ENCODE measurements at regions not wholly inside any gene's neighbourhood (a gene's known extent, or its start where the extent isn't known, plus 50 kb on each side); places are given as distances from the start of the nearest gene placed in this dataset.

DNA sequence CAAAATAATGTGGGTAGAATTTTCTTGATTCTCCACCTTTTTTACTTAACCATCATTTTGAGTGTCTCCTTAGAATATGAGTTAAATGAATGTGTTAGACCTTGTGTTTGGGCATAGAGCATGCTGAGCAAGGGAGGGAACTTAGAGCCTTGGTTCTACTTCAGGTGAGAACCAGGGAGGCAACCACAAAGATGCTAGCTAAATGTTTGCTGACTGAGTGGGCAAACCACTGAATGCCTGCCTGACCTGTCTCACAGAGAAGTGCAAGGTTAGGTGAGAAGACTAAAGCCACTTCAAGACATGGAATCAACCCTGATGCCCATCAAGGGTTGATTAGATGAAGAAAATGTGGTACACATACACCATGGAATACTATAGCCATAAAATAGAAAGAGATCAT lies 242.6 kb upstream of the ZNF32 start:
- DNase-seq (ENCODE audit: low spot score) (no peak), ATAC-seq (no peak)

DNA sequence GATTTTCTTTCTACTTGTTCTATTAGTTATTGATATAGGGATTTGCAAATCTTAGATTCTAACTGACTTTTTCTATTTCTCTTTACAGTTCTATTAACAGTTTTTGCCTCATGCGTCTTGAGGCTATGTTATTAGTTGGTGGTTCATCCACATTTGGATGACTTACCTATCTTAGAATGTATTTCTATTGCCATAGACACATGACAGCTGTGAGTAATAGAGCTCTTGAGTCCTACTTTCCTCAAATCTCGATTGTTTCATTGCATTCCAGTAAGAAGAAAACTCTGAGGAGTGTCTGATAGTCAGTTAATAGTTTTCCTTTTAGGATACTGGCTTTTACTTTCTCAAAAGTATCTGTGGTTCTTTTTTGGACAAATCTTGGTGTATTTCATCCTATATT lies 241.4 kb upstream of the ZNF32 start:
- DNase-seq (ENCODE audit: low spot score) (no peak), ATAC-seq (no peak)

DNA sequence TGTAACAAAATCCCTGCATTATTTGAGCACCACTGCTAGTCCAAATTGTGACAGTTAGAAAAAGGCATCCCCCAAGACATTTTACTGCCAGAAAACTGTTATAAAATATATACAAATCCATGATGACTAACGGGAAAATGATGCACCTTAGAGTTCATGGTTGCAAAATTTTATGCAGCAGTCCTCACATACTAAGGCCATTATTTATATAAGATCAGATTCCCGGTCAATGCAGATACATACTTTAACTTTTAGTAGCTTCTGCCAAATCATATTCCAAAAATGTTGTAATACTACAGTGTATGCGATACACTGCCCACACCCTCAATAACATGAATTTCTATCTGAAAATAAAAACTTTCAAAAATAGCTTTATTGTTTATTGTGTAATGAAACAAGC lies 239.9 kb upstream of the ZNF32 start:
- ATAC-seq (no peak), DNase-seq (ENCODE audit: low spot score) (no peak)

DNA sequence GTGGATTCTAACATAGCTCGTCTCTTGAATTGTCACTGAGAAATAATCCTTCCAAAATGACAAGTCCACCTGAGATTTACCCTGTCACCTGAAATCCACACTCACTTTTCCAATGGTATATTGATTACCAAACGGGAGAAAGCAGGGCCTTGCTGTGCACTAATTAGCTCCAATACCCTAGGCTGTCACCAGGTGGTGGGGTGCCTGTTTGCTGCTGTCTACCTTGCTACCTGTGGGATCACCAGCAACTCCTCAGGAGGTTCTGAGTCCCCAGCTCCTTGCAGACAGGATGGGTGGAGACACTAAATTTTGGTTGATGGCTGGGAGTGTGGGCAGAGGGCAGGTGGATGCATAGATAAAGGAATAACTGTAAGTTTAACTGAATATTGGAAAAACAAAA lies 237.2 kb upstream of the ZNF32 start:
- DNase-seq (ENCODE audit: low spot score) (no peak), ATAC-seq (peak; percentile 65)

DNA sequence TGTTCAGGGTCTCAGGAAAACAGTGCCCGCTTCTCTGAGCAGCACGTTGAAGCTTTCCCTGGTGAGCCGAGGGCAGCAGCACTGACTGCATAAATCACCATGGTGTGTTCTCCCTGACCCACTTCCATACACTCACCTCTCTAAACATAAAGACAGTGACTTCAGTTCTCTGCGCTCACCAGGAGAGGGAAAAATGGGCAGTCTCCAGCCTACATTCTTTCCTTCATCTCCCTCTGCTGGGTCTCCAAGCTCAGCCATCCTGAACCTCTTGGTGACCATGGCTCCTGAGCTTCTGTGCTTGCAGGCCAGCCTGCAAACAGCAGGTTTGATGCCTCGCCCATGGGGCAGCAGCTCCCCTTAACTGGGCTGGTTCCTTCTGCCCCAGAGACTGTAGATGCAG lies 236.6 kb upstream of the ZNF32 start:
- ATAC-seq, result no peak

DNA sequence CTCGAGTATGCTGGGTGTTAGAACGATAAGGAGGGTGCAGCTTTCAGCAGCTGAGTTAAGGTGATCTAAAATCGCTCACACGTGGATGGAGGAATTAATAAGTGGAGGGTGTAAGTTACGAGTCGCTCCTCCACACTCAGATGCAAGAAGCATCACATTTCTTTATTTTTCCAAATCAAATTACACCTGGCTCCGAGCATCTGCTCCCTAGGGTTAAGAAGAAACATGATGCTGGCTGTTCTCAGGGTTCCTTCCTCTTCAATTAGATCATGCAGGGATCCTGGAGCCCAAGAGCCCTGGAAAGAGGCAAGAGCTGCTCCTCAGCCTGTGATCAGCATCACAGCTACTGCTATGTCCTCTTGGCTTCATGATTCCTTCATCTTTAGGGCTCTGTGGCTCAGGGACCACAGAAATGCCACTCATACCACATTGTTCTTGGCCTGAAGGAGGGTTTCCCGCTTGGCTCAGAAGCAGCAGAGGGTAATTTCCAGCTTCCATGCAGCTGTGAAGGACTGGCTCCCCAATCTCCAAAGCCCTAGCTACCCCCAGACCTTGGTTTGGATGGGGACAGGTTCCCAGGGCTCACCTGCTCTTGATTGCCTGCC lies 235.9 kb upstream of the ZNF32 start:
- ATAC-seq (no peak), DNase-seq (ENCODE audit: low spot score) (no peak)

More for the DNA sequence above, 236.6 kb upstream of the ZNF32 start:
- DNase-seq (ENCODE audit: low spot score), result no peak

DNA sequence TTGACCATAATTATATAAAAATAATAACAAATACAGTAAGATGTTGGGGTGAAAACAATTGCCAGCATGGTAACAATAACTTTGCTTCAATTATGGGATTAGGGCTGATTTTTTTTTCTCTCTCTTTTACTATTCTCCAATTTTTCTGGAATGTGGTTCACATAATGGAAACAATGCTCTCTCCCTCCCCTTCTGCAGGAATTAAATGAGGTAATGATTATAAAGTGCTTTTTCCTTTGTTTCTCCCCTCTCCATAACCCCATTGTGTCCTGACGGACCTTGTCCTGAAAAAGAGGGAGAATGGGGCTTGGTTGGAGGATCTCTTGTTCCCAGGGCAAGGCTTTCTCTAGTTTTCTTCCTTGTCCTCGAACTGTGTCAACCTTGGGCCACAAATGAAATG lies 234.0 kb upstream of the ZNF32 start:
- DNase-seq (ENCODE audit: low spot score) (no peak), ATAC-seq (no peak)

DNA sequence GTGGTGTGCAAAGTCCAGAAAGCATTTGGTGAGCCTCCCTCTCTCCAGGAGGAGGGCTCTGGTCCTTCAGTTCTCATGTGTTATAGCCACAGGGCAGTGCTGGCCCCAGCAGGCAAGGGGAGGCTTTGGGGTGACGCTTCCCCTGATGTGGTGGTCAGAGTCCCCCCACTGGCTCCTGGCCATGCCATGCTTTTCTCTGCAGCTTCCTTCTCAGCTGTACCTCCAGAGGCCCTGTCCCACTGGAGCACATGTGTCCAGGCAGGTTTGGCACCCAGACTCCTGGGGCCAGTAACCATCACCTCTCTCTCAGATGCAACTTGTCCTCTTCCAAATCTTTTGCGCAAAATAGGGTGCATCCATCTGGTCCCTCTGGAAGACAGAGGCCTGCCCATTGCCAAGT lies 233.0 kb upstream of the ZNF32 start:
- DNase-seq (ENCODE audit: low spot score) (no peak), ATAC-seq (no peak)

DNA sequence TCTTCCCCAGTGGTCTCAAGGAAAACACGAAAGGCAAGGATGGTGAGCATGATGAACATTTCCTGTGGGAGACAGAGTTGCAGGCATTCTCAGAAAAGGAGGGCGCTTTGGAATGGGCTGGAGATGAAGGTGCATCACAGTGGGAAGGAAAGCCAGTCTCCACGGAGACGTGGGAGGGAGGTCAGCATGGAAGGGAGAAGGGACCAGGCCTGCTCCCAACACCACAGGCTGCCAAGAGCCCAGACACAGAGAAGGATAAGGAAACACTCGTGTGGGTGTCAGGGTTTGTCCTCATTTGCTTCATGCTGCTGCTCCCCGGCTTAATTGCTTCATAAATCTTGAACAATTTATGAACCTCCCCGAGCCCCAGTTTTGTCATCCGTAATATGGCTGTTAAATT lies 231.5 kb upstream of the ZNF32 start:
- DNase-seq (ENCODE audit: low spot score), result no peak
- ATAC-seq, result no peak

DNA sequence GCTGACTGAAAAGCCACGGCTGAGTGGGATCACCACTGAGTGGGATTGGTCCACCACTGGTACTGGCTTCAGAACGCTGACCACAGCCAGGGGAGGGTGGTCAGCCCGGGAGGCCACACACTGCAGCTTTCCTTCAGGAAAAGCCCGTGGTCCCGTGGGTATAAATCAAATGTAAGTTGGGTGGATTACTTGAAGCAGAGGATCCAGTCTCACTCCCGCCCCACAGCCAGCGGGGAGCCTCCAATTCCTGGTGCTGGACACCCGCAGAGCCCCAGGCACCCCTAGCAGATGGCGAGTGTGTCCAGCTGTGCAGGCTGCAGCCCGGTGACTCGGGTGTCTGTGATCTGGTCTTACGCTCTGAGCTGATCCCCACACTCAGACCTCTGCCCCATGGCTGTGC lies 231.1 kb upstream of the ZNF32 start:
- DNase-seq (ENCODE audit: low spot score) (no peak), ATAC-seq (no peak)

DNA sequence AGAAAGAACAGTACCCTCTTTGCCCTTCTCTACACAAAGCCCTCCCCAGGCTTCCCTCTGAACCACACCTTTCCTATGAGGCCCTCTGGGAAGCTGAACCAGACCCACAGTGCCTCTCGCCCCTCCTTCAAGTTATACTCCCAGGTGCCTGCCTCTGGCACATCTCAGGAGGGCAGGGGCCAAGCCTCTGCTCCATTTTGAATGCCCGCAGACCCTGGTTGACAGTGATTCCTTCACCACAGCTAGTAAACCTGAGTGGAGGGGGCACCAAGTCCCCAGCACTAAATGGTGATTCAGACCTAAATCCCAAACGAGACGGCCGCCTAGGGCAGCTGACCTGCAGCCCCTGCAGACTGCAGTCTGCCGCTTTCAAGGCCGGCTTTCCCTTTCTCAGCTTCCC lies 230.5 kb upstream of the ZNF32 start:
- DNase-seq (ENCODE audit: low spot score), result no peak
- no peak for ATAC-seq

DNA sequence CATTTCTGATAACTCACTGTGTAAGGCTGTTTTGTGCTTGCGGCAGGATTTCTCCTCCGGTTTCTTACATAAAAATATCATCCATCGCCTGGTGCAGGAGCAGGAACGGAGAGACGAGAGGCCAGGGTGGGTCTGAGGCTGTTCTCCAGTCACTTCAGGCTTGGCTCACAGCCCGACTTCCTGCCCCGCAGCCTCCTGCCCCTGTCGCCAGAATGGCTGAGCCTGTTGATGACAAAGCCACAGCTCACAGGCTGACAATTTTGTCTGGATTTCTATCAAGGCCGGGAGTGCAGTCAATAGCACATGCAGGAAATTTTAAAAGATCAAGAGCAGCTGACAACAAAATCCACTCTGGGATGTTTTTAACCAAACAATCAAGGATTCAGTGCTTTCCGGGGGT lies 229.7 kb upstream of the ZNF32 start:
- ATAC-seq, result peak; percentile 55

DNA sequence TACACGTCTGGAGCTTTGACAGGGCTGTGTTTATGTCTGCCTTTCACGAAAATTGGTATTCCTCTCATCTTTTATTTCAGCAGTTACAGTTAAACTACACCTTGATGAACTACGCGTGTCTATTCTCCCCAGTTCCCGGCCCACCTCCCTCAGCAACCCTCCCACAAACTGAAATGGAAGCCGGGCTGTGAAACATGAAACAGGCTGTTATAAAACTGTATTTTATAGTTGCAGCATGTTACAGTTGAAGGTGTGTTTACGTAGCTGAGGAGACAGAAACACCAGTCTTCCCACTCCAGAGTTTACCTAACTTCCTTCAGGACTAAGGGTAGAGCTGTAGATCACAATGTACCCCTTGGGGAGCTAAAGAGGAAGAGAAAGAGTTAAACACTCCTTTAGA lies 228.3 kb upstream of the ZNF32 start:
- ATAC-seq (no peak), DNase-seq (ENCODE audit: low spot score) (no peak)

More for the DNA sequence above, 229.7 kb upstream of the ZNF32 start:
- DNase-seq (ENCODE audit: low spot score), result no peak

DNA sequence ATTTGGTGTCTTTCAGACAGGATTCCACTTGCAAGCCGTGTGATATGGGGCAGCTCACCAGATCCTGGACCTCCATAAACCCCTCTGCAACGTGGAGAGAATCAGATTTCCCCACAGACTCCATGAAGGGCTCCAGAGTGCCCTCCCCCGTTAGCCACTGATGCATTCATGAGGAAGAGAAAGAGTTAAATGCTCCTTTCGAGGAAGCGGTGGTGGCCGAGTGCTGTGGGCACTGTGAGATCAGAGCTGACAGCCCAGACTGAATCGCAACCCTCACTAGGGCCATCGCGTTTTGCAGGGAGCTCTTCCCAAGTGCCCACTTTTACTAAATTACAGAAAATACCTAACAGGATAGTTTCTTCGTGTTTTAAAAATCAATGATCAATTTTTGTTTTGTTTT lies 226.3 kb upstream of the ZNF32 start:
- no peak for DNase-seq (ENCODE audit: low spot score)
- no peak for ATAC-seq

DNA sequence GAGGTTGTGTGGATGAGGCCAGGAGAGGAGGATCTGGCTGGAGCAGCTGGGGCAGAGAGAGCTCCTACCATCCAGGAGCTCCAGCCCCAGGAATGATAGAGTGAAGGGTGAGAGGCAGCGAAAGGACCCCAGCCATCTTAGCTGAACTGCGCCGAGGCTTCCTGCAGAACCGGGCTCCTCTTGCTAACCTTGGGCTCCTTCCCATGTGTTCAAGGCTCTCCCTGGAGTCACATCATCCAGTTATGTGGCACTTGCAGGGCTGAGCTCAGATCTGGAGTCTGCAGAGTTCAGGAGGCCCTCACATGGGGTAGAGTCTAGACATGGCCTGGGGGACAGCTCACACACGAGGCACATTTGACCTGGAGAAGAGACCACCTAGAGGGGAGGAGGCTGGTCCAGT lies 225.0 kb upstream of the ZNF32 start:
- DNase-seq (ENCODE audit: low spot score) (no peak), ATAC-seq (no peak)

DNA sequence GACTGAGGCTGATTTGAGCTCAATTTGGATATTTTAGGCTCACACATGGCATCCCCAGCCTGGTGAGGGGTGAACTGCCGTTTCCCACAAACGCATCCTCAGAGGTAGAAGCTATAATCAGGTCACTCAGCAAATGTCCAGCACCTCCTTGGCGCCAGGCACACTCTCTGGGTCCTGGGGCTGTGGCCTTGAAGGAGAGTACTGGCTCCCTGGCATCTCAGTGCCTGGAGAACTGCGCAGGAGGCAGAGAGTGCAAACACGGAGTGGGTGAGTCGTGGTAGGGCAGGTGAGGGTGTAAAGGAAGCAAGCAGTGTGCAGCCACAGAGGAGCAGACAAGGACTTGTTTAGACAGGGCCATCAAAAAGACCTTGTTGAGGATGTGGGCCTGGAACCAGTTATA lies 224.0 kb upstream of the ZNF32 start:
- DNase-seq (ENCODE audit: low spot score) (no peak), ATAC-seq (no peak)

DNA sequence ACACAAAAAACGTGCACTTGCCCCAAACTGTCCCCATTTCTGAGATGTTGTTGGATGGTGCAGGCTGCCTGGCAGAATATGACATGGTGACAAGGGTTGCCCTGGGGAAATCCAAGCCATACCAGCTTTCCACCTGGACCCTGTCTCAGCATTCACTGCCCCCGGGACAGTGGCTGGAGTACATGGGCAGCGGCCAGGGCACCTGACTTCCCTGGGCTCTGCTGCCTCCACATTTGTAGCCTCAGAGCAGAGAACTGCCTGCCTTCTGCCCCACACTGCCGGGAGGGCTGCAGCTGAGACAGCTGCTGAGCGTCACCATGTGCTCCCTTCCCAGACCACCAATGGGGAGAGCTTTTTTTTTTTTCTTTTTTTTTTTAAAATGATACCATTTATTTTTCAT lies 222.9 kb upstream of the ZNF32 start:
- DNase-seq (ENCODE audit: low spot score), result no peak
- ATAC-seq, result no peak

DNA sequence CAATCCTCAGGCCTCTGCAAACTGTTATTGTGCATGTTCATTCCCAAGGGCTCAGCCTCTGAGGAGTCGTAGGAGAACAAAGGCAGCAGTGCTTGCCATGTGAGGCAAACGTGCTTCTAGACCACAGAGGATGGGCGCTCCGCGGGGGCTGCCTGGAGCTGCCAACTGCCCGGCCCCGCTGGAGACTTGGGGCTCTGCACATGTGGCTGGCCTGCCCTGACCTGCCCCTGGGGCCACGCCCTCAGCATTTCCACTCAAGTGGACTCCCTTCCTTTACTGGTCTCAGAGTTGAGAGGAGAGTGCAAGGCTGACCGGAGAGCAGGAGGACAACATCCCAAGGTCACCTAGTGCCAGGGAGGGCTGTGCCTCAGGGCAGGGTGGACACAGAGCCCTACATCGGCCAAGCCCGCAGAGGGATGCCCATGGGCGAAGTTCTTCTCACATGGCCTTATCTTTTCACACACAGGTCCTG lies 222.3 kb upstream of the ZNF32 start:
- DNase-seq (ENCODE audit: low spot score) (no peak), ATAC-seq (no peak)

DNA sequence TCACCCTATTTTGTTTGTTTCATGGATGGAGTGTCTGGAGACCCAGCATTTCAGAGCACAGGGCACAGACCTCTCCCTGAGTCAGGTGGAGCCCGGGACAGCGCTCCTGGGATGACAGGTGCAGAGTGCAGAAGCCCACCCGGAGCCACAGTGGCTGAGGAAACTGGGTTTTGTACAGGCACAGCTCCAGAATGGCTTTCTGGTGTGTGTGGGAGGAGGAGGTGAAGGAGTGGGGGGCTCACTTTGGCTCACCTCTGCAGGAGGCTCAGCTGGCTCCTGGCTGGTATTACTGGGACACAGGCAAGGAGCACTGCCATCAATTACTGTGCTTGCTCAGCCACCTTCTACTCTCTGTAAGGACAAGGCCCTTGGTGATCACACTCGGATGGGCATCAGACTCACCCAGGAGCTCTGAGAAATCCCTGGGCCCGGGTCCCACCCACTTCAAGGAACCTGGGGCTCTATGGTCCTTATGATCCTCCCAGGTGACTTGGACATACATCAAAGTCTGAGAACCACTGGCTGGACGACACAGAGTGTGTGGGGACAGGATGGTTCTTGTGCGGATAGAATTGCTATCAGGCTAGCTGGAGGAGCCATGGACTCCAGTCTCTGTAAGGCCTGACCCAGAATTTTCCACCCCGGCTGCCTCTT lies 221.1 kb upstream of the ZNF32 start:
- ATAC-seq, result no peak

DNA sequence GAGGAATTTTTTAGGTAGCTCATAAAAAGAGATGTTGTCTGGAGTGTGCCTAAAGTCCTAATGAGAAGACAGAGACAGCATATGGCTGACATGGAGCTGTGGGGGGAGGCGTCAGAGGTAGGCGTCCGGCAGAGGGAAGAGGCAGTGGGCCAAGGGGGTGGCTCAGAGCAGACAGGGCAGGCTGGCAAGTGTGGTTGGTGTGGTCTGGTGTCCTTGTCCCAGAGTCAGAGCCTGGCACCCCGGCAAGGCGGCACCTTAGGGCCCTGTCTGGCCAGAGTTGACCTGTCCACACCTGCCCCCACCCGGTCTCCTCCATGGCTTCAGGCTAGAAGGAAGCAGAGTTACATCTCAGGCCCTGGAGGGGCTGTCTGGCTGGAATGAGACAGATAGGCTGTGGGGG lies 220.3 kb upstream of the ZNF32 start:
- no peak for ATAC-seq
- DNase-seq (ENCODE audit: low spot score), result no peak

More for the DNA sequence above, 221.1 kb upstream of the ZNF32 start:
- DNase-seq (ENCODE audit: low spot score), result no peak

DNA sequence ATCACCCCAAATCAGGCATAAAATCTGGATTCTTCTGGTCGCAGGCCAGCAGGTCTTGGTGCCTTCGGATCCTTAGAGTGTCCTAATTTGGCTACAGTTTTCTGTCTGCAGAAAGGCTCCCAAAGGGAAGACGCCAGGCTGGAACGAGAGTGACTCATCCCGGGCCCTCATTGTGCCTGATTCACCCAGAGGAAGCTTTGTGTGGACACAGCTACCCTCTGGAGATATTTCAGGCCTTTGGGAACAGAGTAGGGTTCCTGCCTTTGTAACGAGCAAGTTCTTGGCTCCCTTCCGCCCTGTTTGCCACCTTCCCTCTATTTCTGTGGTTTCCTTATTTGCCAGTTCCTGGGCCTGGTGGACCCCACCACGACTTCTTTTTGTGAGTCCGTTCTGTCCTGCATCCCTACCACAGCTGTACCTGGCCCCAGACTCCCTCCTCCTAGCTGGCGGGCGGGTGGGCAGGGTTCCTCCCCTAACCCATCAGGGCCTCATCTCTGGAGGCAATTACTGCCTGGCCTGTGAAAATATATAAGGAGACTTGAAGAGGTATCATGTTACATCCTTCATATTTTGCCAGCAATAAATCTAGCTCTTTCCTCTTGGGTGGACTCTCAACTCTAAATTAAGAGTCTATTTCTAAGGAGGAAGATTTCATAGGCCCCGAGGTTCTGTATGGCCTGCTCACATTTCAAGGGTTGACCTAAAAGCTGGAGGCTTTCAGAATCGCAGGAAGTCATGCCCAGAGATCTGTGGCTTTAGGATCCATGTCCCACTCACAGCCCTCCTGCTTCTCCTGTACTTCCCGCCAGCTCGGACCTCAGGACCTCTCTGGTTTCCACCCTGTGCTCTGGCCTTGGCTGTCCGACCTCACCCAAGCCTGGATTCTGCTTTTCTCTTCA lies 219.2 kb upstream of the ZNF32 start:
- no peak for DNase-seq (ENCODE audit: low spot score)

DNA sequence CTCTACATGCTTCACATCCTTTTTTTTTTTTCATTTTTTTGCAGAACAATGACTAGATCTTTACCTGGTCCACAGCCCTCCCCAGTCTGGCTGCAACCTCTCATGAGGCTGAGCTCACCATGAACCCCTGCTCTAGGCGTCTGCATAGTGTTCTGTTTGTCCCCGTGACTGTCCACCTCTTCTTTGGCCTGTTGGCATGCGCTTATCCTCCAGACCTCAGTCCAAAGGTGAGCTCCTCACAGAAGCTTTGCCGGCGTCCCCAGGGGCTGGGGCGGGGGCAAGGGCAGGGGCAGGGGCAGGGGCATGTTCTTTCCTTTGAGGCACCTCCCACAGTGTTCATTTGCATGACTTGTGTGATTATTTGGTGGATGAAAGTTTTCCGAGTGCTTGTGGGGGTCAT lies 218.4 kb upstream of the ZNF32 start:
- ATAC-seq (no peak), DNase-seq (ENCODE audit: low spot score) (no peak)

More for the DNA sequence above, 219.2 kb upstream of the ZNF32 start:
- ATAC-seq, result no peak

Measured in left lobe of liver (tissue), 2 donors.